HepG2 (cell line): ENCODE measurements at regions not wholly inside any gene's neighbourhood (a gene's known extent, or its start where the extent isn't known, plus 50 kb on each side); places are given as distances from the start of the nearest gene placed in this dataset.

Experiments
- JUN ChIP-seq: sonication (generic); formaldehyde crosslinking; IDR thresholded peaks from 2 replicates; pipeline ENCODE4 v1.4.0; 2020; ENCODE audit warnings: mild to moderate bottlenecking, missing genetic modification reagents
- NR2C2 ChIP-seq: sonication (generic); formaldehyde crosslinking; IDR thresholded peaks from 2 replicates; pipeline ENCODE4 v1.4.0; 2020; ENCODE audit warnings: missing genetic modification reagents, mild to moderate bottlenecking, moderate library complexity, borderline replicate concordance
- PHF20 ChIP-seq: sonication (generic); formaldehyde crosslinking; IDR thresholded peaks from 2 replicates; pipeline ENCODE4 v1.5.0; 2020; ENCODE audit warnings: mild to moderate bottlenecking, missing genetic modification reagents
- SNRNP70 ChIP-seq: fragments of 200-400 bp; formaldehyde crosslinking; IDR thresholded peaks from 2 replicates; pipeline ENCODE4 v1.6.1; 2017; ENCODE audit warnings: mild to moderate bottlenecking, low read depth, low read length, moderate library complexity
- ZBTB2 ChIP-seq: sonication (generic); formaldehyde crosslinking; IDR thresholded peaks from 2 replicates; pipeline ENCODE4 v1.8.0; 2022; ENCODE audit warnings: low read depth, missing genetic modification reagents
- ZNF281 ChIP-seq: sonication (generic); formaldehyde crosslinking; IDR thresholded peaks from 2 replicates; pipeline ENCODE4 v1.4.0; 2020; ENCODE audit warnings: missing genetic modification reagents, borderline replicate concordance
- ZNF75D ChIP-seq: sonication (generic); formaldehyde crosslinking; IDR thresholded peaks from 2 replicates; pipeline ENCODE4 v1.8.1; 2023; ENCODE audit warnings: missing genetic modification reagents, mild to moderate bottlenecking, borderline replicate concordance

GRCh38 chr15:72888811-72889210 lies 105.3 kb upstream of the ADPGK start:
- TF ChIP-seq NR2C2 (CRISPR knock-in tag) (no peak), ZNF281 (CRISPR knock-in tag) (no peak), JUN (no peak), ZBTB2 (CRISPR knock-in tag) (no peak), SNRNP70 (no peak), PHF20 (CRISPR knock-in tag) (no peak), ZNF75D (CRISPR knock-in tag) (no peak)
